B cell (primary cell): ENCODE measurements at regions not wholly inside any gene's neighbourhood (a gene's known extent, or its start where the extent isn't known, plus 50 kb on each side); places are given as distances from the start of the nearest gene placed in this dataset.

ENCODE experiments used
- ATAC-seq: fragments of 200-7000 bp; cut with Tn5 transposase; one replicate; pipeline ENCODE4 v1.10.0; 2021; ENCODE audit warnings: low read depth, mild to moderate bottlenecking, moderate number of reproducible peaks, moderate library complexity
- CTCF ChIA-PET: fragments of 350-600 bp; sonication (Branson Sonifier 250); formaldehyde crosslinking; loops from one replicate; lab custom pipeline; 2021; ENCODE audit warnings: antibody characterized with exemption, inconsistent platforms; lab: Charles Lee
- POLR2A ChIA-PET: fragments of 350-600 bp; sonication (Branson Sonifier 250); formaldehyde crosslinking; loops from one replicate; lab custom pipeline; 2021; ENCODE audit warnings: antibody characterized with exemption; lab: Charles Lee
- DNase-seq: peaks from one replicate; pipeline ENCODE4 v3.0.0; 2013
- H2AFZ ChIP-seq: 2 replicates; pipeline ENCODE4 v1.6.1; 2012; ENCODE audit warnings: mild to moderate bottlenecking, low read depth, low read length; ENCODE audit not compliant: insufficient read depth, poor library complexity, severe bottlenecking
- H3K27ac ChIP-seq, 2 donors: 1 replicate in 1 of 2; 2 replicates in 1 of 2; pipeline ENCODE4 v1.5.1; 2012 to 2013; ENCODE audit warnings: low read length in 2 of 2, mild to moderate bottlenecking in 2 of 2, moderate library complexity in 1 of 2
- H3K27me3 ChIP-seq, 4 experiments: fragments of 200-600 bp in 1 of 4; sonication (generic) in 1 of 4; replicated peaks in 1 of 4; 1 replicate in 2 of 4; 2 replicates in 2 of 4; pipeline versions ENCODE4 v1.6.1 to v1.7.0; 2013 to 2016; ENCODE audit warnings: low read length in 3 of 4, mild to moderate bottlenecking in 2 of 4, mixed read lengths in 1 of 4, moderate library complexity in 1 of 4; ENCODE audit not compliant: insufficient read depth in 4 of 4, control insufficient read depth in 3 of 4; ENCODE audit errors: control extremely low read depth in 1 of 4
- H3K36me3 ChIP-seq, 2 experiments: replicated peaks in 1 of 2; 1 replicate in 1 of 2; 2 replicates in 1 of 2; pipeline versions ENCODE4 v1.6.1 to v1.7.1; 2013; ENCODE audit warnings: low read length in 1 of 2; ENCODE audit not compliant: insufficient read depth in 2 of 2, control insufficient read depth in 1 of 2; ENCODE audit errors: control extremely low read depth in 1 of 2, extremely low read depth in 1 of 2
- H3K4me1 ChIP-seq, 2 donors: fragments of 200-600 bp in 1 of 2; sonication (generic) in 1 of 2; 1 replicate in 1 of 2; 2 replicates in 1 of 2; pipeline versions ENCODE4 v1.5.1 to v1.6.1; 2013 to 2017; ENCODE audit warnings: low read length in 2 of 2; ENCODE audit not compliant: control insufficient read depth in 2 of 2, insufficient read depth in 2 of 2
- H3K4me2 ChIP-seq: replicated peaks from 2 replicates; pipeline ENCODE3; 2012; ENCODE audit warnings: mild to moderate bottlenecking, low read depth, low read length; ENCODE audit not compliant: poor library complexity, severe bottlenecking
- H3K4me3 ChIP-seq, 5 experiments: fragments of 200-600 bp in 1 of 5; sonication (generic) in 1 of 5; 1 replicate in 3 of 5; 2 replicates in 2 of 5; pipeline versions ENCODE4 v1.5.1 to v1.7.0; 2011 to 2016; ENCODE audit warnings: low read length in 4 of 5, mild to moderate bottlenecking in 4 of 5, low read depth in 2 of 5, control low read depth in 1 of 5, moderate library complexity in 1 of 5; ENCODE audit not compliant: insufficient read depth in 1 of 5; ENCODE audit errors: control extremely low read depth in 1 of 5, extremely low read depth in 1 of 5
- H3K79me2 ChIP-seq: fragments of 200-600 bp; sonication (generic); one replicate; pipeline ENCODE4 v1.6.0; 2016; ENCODE audit warnings: low read length; ENCODE audit not compliant: control insufficient read depth, insufficient read depth
- H3K9ac ChIP-seq: fragments of 200-600 bp; sonication (generic); 2 replicates; pipeline ENCODE4 v1.6.1; 2017; ENCODE audit warnings: mild to moderate bottlenecking, low read length, moderate library complexity
- H3K9me3 ChIP-seq, 3 donors: one replicate each; pipeline versions ENCODE4 v1.6.1 to v1.7.1; 2013; ENCODE audit warnings: low read length in 2 of 3; ENCODE audit not compliant: control insufficient read depth in 2 of 3, insufficient read depth in 1 of 3; ENCODE audit errors: control extremely low read depth in 1 of 3
- H4K20me1 ChIP-seq: 2 replicates; pipeline ENCODE4 v1.6.0; 2012; ENCODE audit warnings: mild to moderate bottlenecking, low read length; ENCODE audit not compliant: insufficient read depth, control insufficient read depth, poor library complexity, severe bottlenecking
- H3K27ac Mint-ChIP-seq: one replicate; pipeline ENCODE4 v1.8.0; 2021; ENCODE audit warnings: mixed read lengths
- H3K27me3 Mint-ChIP-seq: one replicate; pipeline ENCODE4 v1.8.0; 2021; ENCODE audit warnings: mixed read lengths
- H3K4me1 Mint-ChIP-seq: one replicate; pipeline ENCODE4 v1.8.0; 2021; ENCODE audit warnings: mixed read lengths
- H3K4me3 Mint-ChIP-seq: one replicate; pipeline ENCODE4 v1.8.0; 2021; ENCODE audit warnings: mixed read lengths
- H3K9me3 Mint-ChIP-seq: one replicate; pipeline ENCODE4 v1.8.0; 2022; ENCODE audit warnings: mixed read lengths; ENCODE audit not compliant: insufficient read depth
- EZH2 ChIP-seq: IDR thresholded peaks from 2 replicates; pipeline ENCODE4 v1.6.1; 2012; ENCODE audit warnings: borderline replicate concordance, low read depth, mild to moderate bottlenecking, moderate library complexity, low read length; ENCODE audit not compliant: insufficient read depth, poor library complexity, severe bottlenecking
- WGBS: methylation state at CpG from one replicate; pipeline ENCODE4 v1.1.5; 2013; ENCODE audit warnings: missing lambda C conversion rate; ENCODE audit not compliant: insufficient coverage; 5-methylcytosine and 5-hydroxymethylcytosine counted together
- intact Hi-C: fragments of 100-400 bp; cut with micrococcal nuclease; formaldehyde crosslinking; loops from one replicate; pipeline ENCODE4 v1.10.0; 2022
- TF ChIP-seq, protein P1 (sequence below): fragments of 200-600 bp; IDR thresholded peaks from one replicate; pipeline ENCODE4 v1.8.0; 2022; ENCODE audit warnings: antibody characterized with exemption, mild to moderate bottlenecking

DNA sequence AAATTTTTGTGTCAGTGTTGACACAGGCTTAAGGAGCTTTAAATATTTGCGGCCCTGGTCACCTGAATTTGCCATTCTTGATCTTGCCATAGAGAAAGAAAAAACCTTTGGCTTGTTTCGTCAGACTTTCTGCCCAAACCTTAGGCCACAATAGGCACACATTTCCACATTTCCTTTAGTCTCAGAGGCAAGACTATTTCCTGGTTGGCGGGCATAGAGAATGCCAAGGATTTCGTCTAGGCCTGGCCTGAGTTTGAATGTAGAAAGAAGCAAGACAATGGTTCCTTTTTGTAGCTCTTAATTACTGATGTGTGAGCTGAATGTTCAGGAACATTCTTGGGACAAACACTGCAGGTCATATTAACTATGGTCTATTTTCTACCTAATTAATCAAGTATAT, 108.1 kb downstream of the TRMT11 start:
- H3K4me1 Mint-ChIP-seq, result no peaks in the 10 kb centered on the region
- WGBS, result 100% methylated on average over 1 of the region's 4 CpGs
- Histone ChIP-seq H4K20me1 (no peaks in the 10 kb centered on the region), H3K27me3 (no peaks in the 10 kb centered on the region), H3K4me2 (no peak overlapping the region), H2AFZ (no peak overlapping the region), H3K9ac (no peak overlapping the region), H3K27ac (no peak overlapping the region), H3K4me1 (no peaks in the 10 kb centered on the region), H3K4me3 (no peak overlapping the region), H3K79me2 (no peaks in the 10 kb centered on the region), H3K9me3 (no peaks in the 10 kb centered on the region), H3K36me3 (no peaks in the 10 kb centered on the region)
- no peak overlapping the region for H3K4me3 Mint-ChIP-seq
- TF ChIP-seq EZH2, result no peak
- TF ChIP-seq, protein P1, sequence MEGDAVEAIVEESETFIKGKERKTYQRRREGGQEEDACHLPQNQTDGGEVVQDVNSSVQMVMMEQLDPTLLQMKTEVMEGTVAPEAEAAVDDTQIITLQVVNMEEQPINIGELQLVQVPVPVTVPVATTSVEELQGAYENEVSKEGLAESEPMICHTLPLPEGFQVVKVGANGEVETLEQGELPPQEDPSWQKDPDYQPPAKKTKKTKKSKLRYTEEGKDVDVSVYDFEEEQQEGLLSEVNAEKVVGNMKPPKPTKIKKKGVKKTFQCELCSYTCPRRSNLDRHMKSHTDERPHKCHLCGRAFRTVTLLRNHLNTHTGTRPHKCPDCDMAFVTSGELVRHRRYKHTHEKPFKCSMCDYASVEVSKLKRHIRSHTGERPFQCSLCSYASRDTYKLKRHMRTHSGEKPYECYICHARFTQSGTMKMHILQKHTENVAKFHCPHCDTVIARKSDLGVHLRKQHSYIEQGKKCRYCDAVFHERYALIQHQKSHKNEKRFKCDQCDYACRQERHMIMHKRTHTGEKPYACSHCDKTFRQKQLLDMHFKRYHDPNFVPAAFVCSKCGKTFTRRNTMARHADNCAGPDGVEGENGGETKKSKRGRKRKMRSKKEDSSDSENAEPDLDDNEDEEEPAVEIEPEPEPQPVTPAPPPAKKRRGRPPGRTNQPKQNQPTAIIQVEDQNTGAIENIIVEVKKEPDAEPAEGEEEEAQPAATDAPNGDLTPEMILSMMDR, result no peak
- ATAC-seq (no peak), DNase-seq (no peak)
- H3K9me3 Mint-ChIP-seq, result no peaks in the 10 kb centered on the region
- H3K27me3 Mint-ChIP-seq, result no peaks in the 10 kb centered on the region
- POLR2A ChIA-PET, result no interaction called here
- no peak overlapping the region for H3K27ac Mint-ChIP-seq
- intact Hi-C loops, result no loop called here
- CTCF ChIA-PET, result no interaction called here

DNA sequence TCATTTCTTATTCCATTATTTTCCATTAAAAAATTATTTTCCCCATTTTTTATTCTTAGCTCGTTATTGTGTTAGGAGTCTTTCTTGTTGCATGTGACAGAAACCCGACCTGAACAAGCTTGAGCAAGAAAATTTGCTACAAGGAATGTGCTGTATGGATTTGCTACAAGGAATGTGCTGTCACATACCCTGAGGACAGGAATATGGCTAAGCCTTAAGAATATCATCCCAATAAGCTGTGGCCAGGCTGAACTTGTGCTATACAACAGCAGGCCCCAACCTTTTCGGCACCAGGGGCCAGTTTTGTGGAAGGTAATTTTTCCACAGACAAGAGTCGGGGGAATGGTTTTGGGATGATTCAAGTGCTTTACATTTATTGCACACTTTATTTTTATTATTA, 114.0 kb downstream of the TRMT11 start:
- Mint-ChIP-seq H3K27ac (no peak overlapping the region), H3K9me3 (no peaks in the 10 kb centered on the region), H3K27me3 (no peaks in the 10 kb centered on the region), H3K4me3 (no peak overlapping the region), H3K4me1 (no peaks in the 10 kb centered on the region)
- intact Hi-C loops, result no loop called here
- Histone ChIP-seq H2AFZ (no peak overlapping the region), H3K4me1 (no peaks in the 10 kb centered on the region), H3K4me2 (no peak overlapping the region), H4K20me1 (no peaks in the 10 kb centered on the region), H3K9ac (no peak overlapping the region), H3K4me3 (no peak overlapping the region), H3K27ac (no peak overlapping the region), H3K36me3 (no peaks in the 10 kb centered on the region), H3K9me3 (peaks cover 0 to 1% (median 0%) of the 10 kb centered on the region in 3 donors), H3K79me2 (no peaks in the 10 kb centered on the region), H3K27me3 (no peaks in the 10 kb centered on the region)
- TF ChIP-seq EZH2, result no peak
- TF ChIP-seq, protein P1, result no peak
- no peak for DNase-seq
- ChIA-PET CTCF (no interaction called here), POLR2A (no interaction called here)
- 100% methylated on average over 1 of the region's 4 CpGs for WGBS
- ATAC-seq, result no peak
